Thyroid gland (tissue), 4 donors: ENCODE measurements at regions not wholly inside any gene's neighbourhood (a gene's known extent, or its start where the extent isn't known, plus 50 kb on each side); places are given as distances from the start of the nearest gene placed in this dataset.

Experiments used
- DNase-seq, 2 donors: peaks; one replicate each; pipeline ENCODE4 v3.0.0-alpha.2; 2019
- H3K27ac ChIP-seq, 3 donors: fragments of 200-600 bp; sonication (generic); 1 replicate in 2 of 3; 2 replicates in 1 of 3; pipeline ENCODE4 v1.5.1; 2016 to 2019; ENCODE audit warnings: mild to moderate bottlenecking in 1 of 3, moderate library complexity in 1 of 3
- H3K27me3 ChIP-seq: fragments of 200-600 bp; sonication (generic); one replicate; pipeline ENCODE4 v1.5.1; 2019
- H3K36me3 ChIP-seq, 2 donors: fragments of 200-600 bp; sonication (generic); one replicate each; pipeline ENCODE4 v1.5.1; 2016 to 2019
- H3K4me1 ChIP-seq, 2 donors: fragments of 200-600 bp; sonication (generic); one replicate each; pipeline ENCODE4 v1.5.1; 2017 to 2019
- H3K4me3 ChIP-seq, 3 donors: fragments of 200-600 bp; sonication (generic); replicated peaks in 1 of 3; 1 replicate in 2 of 3; 2 replicates in 1 of 3; pipeline ENCODE4 v1.5.1; 2016; ENCODE audit warnings: mild to moderate bottlenecking in 1 of 3
- H3K9me3 ChIP-seq: fragments of 200-600 bp; sonication (generic); one replicate; pipeline ENCODE4 v1.5.1; 2017
- POLR2A ChIP-seq, 2 donors: fragments of 450-650 bp; IDR thresholded peaks; one replicate each; pipeline ENCODE4 v1.6.1; 2017; ENCODE audit warnings: antibody characterized with exemption in 2 of 2, mild to moderate bottlenecking in 2 of 2, moderate library complexity in 1 of 2
- WGBS, 2 donors: methylation state at CpG; one replicate each; pipeline ENCODE4 v1.1.5; 2017; 5-methylcytosine and 5-hydroxymethylcytosine counted together
- intact Hi-C: fragments of 100-400 bp; cut with DNase I; formaldehyde crosslinking; loops from one replicate; pipeline ENCODE4 v1.15.1; 2023
- TF ChIP-seq, protein P1 (sequence below), 6 experiments: fragments of 200-600 bp in 3 of 6; fragments of 450-650 bp in 3 of 6; sonication (generic) in 3 of 6; IDR thresholded peaks; one replicate each; pipeline ENCODE4 v1.5.1; 2016 to 2019; ENCODE audit warnings: antibody characterized with exemption in 6 of 6, mild to moderate bottlenecking in 2 of 6, inconsistent platforms in 1 of 6, moderate library complexity in 1 of 6

DNA sequence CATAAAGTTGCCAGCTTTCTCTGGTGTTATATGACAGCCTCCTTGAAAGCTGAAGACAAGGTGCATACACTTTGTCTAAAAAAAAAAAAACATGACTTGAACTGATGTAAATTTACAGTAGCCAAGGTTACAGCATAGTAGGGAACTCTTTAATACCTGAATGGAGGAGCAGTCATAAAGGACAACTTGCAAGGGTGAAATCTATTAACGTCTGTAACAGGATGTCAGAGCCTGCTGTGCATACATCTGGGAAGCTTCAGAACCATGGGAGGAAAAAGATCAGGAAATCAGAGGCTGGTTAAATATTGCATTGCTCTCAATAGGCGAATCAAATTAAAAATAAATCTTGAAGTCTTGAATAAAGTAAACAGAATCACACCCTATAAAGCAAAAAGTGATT lies 484.0 kb upstream of the CTSO start:
- 53 to 54% methylated on average over 2 of the region's 2 CpGs for WGBS, 2 donors
- intact Hi-C loops, result no loop called here

DNA sequence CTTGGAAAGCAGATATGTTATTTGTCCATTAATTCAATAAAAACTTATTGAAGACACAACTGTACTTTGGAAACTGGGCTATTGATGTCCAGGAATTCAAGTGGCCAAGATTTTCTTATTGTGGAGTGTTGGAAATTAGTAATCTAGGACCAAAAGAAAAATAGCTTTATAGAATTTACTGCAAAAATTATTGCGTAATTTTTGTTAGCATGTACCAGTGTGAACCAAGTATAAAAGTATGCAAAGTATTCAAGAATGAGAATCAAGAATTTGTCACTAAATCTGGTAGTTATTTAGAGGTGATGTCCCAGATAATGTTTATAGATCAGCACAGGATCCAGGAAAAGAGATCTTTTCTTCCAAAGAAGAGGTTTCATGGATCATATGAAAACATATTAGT lies 468.9 kb upstream of the CTSO start:
- Histone ChIP-seq H3K4me3 (no peak overlapping the region), H3K36me3 (no peaks in the 10 kb centered on the region), H3K27ac (no peak overlapping the region), H3K4me1 (no peaks in the 10 kb centered on the region), H3K27me3 (no peaks in the 10 kb centered on the region), H3K9me3 (no peaks in the 10 kb centered on the region)
- no peak for TF ChIP-seq POLR2A (IDR thresholded peaks at IDR 0.05)
- TF ChIP-seq, protein P1, sequence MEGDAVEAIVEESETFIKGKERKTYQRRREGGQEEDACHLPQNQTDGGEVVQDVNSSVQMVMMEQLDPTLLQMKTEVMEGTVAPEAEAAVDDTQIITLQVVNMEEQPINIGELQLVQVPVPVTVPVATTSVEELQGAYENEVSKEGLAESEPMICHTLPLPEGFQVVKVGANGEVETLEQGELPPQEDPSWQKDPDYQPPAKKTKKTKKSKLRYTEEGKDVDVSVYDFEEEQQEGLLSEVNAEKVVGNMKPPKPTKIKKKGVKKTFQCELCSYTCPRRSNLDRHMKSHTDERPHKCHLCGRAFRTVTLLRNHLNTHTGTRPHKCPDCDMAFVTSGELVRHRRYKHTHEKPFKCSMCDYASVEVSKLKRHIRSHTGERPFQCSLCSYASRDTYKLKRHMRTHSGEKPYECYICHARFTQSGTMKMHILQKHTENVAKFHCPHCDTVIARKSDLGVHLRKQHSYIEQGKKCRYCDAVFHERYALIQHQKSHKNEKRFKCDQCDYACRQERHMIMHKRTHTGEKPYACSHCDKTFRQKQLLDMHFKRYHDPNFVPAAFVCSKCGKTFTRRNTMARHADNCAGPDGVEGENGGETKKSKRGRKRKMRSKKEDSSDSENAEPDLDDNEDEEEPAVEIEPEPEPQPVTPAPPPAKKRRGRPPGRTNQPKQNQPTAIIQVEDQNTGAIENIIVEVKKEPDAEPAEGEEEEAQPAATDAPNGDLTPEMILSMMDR (IDR thresholded peaks at IDR 0.05), result no peak
- WGBS, 2 donors, result 98 to 100% methylated on average over 1 of the region's 1 CpG
- no peak for DNase-seq
- intact Hi-C loops, result no loop called here

More for the DNA sequence above, 484.0 kb upstream of the CTSO start:
- no peaks in the 10 kb centered on the region for H3K27me3 ChIP-seq
- DNase-seq, result no peak
- TF ChIP-seq POLR2A (IDR thresholded peaks at IDR 0.05), result no peak
- TF ChIP-seq, protein P1 (IDR thresholded peaks at IDR 0.05), result no peak
- no peak overlapping the region for H3K4me3 ChIP-seq
- H3K9me3 ChIP-seq, result no peaks in the 10 kb centered on the region
- H3K4me1 ChIP-seq, result no peaks in the 10 kb centered on the region
- no peaks in the 10 kb centered on the region for H3K36me3 ChIP-seq
- no peak overlapping the region for H3K27ac ChIP-seq

DNA sequence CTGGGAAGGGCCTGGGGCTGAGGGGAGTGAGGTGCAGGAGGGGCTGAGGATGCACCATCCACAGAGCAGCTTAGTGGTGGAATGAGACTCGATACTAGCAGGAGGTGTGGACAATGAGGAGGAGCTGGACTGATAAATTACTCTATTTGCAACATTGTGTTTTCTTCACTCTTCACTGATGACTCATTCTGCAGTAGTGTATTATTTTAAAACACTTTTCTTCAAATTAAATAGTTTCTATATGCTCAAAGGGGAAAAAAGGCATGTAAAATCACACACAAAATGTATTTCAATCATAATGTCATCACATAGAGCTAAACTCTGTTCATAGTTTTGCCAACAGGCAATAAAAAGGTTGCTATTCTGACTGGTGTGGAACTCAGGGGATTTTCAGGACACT lies 467.0 kb upstream of the CTSO start:
- DNase-seq, result no peak
- Histone ChIP-seq H3K27ac (no peak overlapping the region), H3K9me3 (no peaks in the 10 kb centered on the region), H3K36me3 (no peaks in the 10 kb centered on the region), H3K4me3 (no peak overlapping the region), H3K27me3 (no peaks in the 10 kb centered on the region), H3K4me1 (no peaks in the 10 kb centered on the region)
- no peak for TF ChIP-seq POLR2A (IDR thresholded peaks at IDR 0.05)
- TF ChIP-seq, protein P1 (IDR thresholded peaks at IDR 0.05), result no peak
- WGBS, 2 donors, result 57 to 80% methylated on average over 1 of the region's 1 CpG
- intact Hi-C loops, result no loop called here

DNA sequence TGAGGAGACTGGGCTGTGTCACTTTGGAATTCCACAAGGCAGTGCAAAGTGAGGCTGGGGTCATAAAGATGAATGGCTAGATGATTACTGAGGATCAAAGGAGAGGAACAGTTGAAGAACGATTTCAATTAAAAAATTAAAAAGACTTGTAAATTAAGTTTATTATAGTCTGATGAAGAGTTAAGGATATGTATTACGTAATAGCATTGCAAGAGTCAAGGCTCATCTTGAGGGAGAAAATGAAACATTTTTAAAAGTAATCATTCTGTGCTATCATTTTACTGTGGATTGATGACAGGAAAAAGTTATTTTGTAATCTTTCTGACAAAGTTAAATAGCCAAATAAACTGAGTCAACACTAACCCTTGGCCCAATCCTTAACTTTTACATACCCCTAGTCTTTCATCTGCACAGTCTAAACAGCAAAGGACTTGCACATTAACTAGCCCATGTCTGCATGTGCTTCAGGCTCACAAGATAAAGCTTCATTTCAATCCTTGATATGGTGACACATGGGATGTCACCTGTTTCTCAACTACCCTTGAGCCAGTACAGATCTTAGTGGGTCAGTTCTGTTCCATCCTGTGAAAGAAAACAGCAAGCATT lies 465.5 kb upstream of the CTSO start:
- Histone ChIP-seq H3K36me3 (no peaks in the 10 kb centered on the region), H3K27ac (no peak overlapping the region), H3K4me3 (no peak overlapping the region), H3K9me3 (no peaks in the 10 kb centered on the region), H3K27me3 (no peaks in the 10 kb centered on the region), H3K4me1 (no peaks in the 10 kb centered on the region)
- no peak for DNase-seq
- intact Hi-C loops, result no loop called here
- no peak for TF ChIP-seq POLR2A (IDR thresholded peaks at IDR 0.05)
- TF ChIP-seq, protein P1 (IDR thresholded peaks at IDR 0.05), result no peak
- 80 to 83% methylated on average over 2 of the region's 2 CpGs for WGBS, 2 donors

DNA sequence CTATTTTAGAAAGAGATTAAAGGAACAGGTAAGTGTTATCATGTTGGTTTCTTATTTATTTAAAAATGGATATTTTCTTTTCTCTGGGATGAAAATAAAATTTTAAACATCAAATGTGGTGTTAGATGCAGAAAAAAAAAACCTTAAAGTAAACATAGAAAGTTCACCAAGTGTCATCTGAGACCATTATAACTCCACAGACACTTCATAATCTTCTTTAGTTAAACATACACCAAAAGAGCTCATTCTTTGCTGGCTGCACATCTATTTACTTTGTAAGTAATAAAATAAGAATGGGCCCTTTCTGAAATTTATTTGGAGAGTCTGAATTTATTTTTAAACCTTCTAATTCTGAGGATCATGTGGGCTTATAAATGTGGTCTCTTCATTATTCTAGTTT lies 460.7 kb upstream of the CTSO start:
- H3K4me1 ChIP-seq, result no peaks in the 10 kb centered on the region
- H3K4me3 ChIP-seq, result no peak overlapping the region
- H3K27ac ChIP-seq, result no peak overlapping the region
- intact Hi-C loops, result no loop called here
- H3K9me3 ChIP-seq, result no peaks in the 10 kb centered on the region
- DNase-seq, result no peak
- TF ChIP-seq POLR2A (IDR thresholded peaks at IDR 0.05), result no peak
- TF ChIP-seq, protein P1 (IDR thresholded peaks at IDR 0.05), result no peak
- H3K36me3 ChIP-seq, result no peaks in the 10 kb centered on the region
- H3K27me3 ChIP-seq, result no peaks in the 10 kb centered on the region
